Ovary (tissue), 7 donors: ENCODE measurements at regions not wholly inside any gene's neighbourhood (a gene's known extent, or its start where the extent isn't known, plus 50 kb on each side); places are given as distances from the start of the nearest gene placed in this dataset.

ENCODE experiments used
- DNase-seq, 5 donors: peaks; one replicate each; pipeline ENCODE4 v3.0.0-alpha.2; 2019 to 2020
- H3K27ac ChIP-seq, 2 donors: fragments of 200-600 bp; one replicate each; pipeline versions ENCODE4 v1.5.1 to v1.8.0; 2019 to 2022
- H3K27me3 ChIP-seq: fragments of 200-600 bp; one replicate; pipeline ENCODE4 v1.8.0; 2022
- H3K36me3 ChIP-seq: fragments of 200-600 bp; sonication (generic); one replicate; pipeline ENCODE4 v1.5.1; 2019
- H3K4me1 ChIP-seq: one replicate; pipeline ENCODE4 v1.8.1; 2013; ENCODE audit warnings: mild to moderate bottlenecking, moderate library complexity; ENCODE audit not compliant: insufficient read depth
- H3K4me3 ChIP-seq: fragments of 200-600 bp; sonication (generic); one replicate; pipeline ENCODE4 v1.5.1; 2017
- H3K9me3 ChIP-seq, 2 donors: fragments of 200-600 bp in 1 of 2; sonication (generic) in 1 of 2; one replicate each; pipeline versions ENCODE4 v1.5.1 to v1.8.1; 2013 to 2019; ENCODE audit warnings: mild to moderate bottlenecking in 1 of 2, moderate library complexity in 1 of 2
- CTCF ChIP-seq, 3 donors: fragments of 450-650 bp in 2 of 3; fragments of 200-600 bp in 1 of 3; IDR thresholded peaks; one replicate each; pipeline versions ENCODE4 v1.5.1 to v1.8.0; 2016 to 2022; ENCODE audit warnings: antibody characterized with exemption in 3 of 3, mild to moderate bottlenecking in 1 of 3
- EP300 ChIP-seq: sonication (generic); formaldehyde crosslinking; IDR thresholded peaks from one replicate; pipeline ENCODE4 v1.6.1; 2017; ENCODE audit warnings: antibody characterized with exemption
- POLR2A ChIP-seq: fragments of 450-650 bp; IDR thresholded peaks from one replicate; pipeline ENCODE4 v1.6.1; 2017; ENCODE audit warnings: antibody characterized with exemption, mild to moderate bottlenecking, moderate library complexity
- WGBS, 3 donors: extraction: QIAGEN DNeasy Blood & Tissue Kit in 1 of 3; methylation state at CpG; one replicate each; pipeline versions ENCODE4 v1.1.5 to v1.1.7; 2013 to 2017; 5-methylcytosine and 5-hydroxymethylcytosine counted together
- intact Hi-C, 4 donors: fragments of 100-400 bp; cut with DNase I; formaldehyde crosslinking; loops; one replicate each; pipeline versions ENCODE4 v1.11.0 to v1.15.1; 2022 to 2023
- donor health status: DM: no; HTN: no; CAD: no; lungs with moderate emphysema.
- donor health status: DM: no; HTN: no; CAD: no.
- donor health status: Bipolar disorder and iron deficiency.
- donor health status: DM: no; HTN: no; CAD: no.
- donor health status: DM: yes; HTN: yes; CAD: no.

DNA sequence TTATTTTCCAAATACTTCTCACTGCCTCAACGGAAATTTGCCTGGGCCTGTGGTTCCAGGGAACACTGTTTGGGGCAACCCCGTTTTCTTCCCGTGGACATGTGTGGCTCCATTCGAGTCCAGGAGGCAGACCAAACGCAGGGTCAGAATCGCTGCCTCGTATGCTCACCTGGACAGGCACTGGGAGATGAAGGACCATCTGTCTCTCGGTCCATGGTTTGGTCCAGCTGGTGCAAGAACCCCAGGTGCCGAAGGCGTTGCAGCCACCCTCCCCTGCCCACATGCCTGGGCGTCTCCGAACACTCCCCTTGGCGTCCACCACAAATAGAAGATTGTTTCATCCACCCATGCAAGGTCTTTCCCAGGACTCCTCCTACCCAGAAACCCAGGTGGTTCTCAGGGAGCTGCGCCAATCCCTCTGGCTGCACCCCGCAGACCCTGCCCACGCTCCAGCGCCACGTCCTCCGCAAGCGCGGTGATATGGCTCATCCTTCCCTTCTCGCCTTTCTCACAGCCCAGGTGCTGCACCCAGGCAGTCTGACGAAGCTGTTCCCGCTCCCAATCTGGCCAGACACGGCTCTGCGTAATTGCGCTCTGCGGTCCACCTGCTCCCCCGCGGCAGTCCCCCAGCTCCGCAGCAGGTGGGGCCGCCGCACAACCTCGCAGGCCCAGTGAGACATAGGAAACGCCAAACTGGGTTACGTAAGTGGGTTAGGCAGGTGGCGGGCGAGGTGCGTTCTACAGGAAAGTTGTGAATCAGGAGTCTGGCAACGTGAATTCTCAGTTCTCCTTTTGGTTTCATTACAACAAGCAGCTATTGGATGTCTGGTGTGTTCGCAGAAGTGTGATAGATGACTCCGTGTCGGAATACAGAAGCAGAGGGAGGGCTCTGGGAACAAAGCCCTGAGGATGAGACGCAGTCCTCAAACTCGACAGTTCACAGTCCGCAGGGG is 146.2 kb upstream of the ECI2 start:
- H3K36me3 ChIP-seq, result no peaks in the 10 kb centered on the region
- no peaks in the 10 kb centered on the region for H3K9me3 ChIP-seq
- DNase-seq, result peak in 3 of 5 donors; percentile 32 to 47 (median 44)
- H3K27me3 ChIP-seq, result no peaks in the 10 kb centered on the region
- H3K27ac ChIP-seq, result no peak overlapping the region
- H3K4me1 ChIP-seq, result peaks cover 4% of the 10 kb centered on the region
- peak in 1 of 3 donors; percentile 19 for TF ChIP-seq CTCF (IDR thresholded peaks at IDR 0.05)
- TF ChIP-seq POLR2A, result no peak
- intact Hi-C loops, result no loop called here
- WGBS, 3 donors, result 11 to 17% (median 12%) methylated on average over 46 of the region's 46 CpGs
- peak overlapping the region; percentile 20 for H3K4me3 ChIP-seq

GRCh38 chr6:4280707-4281106 is 145.3 kb upstream of the ECI2 start:
- H3K36me3 ChIP-seq, result no peaks in the 10 kb centered on the region
- DNase-seq, result no peak
- no peak overlapping the region for H3K27ac ChIP-seq
- H3K9me3 ChIP-seq, result no peaks in the 10 kb centered on the region
- WGBS, 3 donors, result 17 to 32% (median 19%) methylated on average over 1 of the region's 1 CpG
- peaks cover 4% of the 10 kb centered on the region for H3K4me1 ChIP-seq
- intact Hi-C loops, result no loop called here
- H3K4me3 ChIP-seq, result no peak overlapping the region
- TF ChIP-seq CTCF (IDR thresholded peaks at IDR 0.05) (no peak), POLR2A (no peak), EP300 (no peak)
- no peaks in the 10 kb centered on the region for H3K27me3 ChIP-seq

DNA sequence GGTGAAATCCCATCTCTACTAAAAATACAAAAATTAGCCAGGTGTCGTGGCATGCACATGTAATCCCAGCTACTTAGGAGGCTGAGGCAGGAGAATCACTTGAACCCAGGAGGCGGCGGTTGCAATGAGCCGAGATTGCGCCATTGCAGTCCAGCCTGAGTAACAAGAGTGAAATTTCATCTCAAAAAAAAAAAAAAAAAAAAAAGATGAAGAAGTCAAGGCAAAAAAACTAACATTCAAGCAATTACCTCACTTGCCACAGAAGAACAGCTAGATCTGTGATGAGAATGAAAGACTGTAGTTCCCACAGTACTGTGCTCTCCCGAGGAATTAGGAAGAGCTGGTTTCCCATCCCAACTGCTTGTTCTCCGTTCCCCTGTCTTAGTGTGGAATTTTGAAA is 144.7 kb upstream of the ECI2 start:
- no peak for DNase-seq
- WGBS, 3 donors, result 91 to 96% (median 93%) methylated on average over 7 of the region's 7 CpGs
- peaks cover 4% of the 10 kb centered on the region for H3K4me1 ChIP-seq
- H3K27me3 ChIP-seq, result no peaks in the 10 kb centered on the region
- H3K27ac ChIP-seq, result no peak overlapping the region
- H3K9me3 ChIP-seq, result no peaks in the 10 kb centered on the region
- no peak for TF ChIP-seq POLR2A
- no peak for TF ChIP-seq CTCF (IDR thresholded peaks at IDR 0.05)
- no peak for TF ChIP-seq EP300
- H3K4me3 ChIP-seq, result no peak overlapping the region
- no peaks in the 10 kb centered on the region for H3K36me3 ChIP-seq
- intact Hi-C loops, result no loop called here

DNA sequence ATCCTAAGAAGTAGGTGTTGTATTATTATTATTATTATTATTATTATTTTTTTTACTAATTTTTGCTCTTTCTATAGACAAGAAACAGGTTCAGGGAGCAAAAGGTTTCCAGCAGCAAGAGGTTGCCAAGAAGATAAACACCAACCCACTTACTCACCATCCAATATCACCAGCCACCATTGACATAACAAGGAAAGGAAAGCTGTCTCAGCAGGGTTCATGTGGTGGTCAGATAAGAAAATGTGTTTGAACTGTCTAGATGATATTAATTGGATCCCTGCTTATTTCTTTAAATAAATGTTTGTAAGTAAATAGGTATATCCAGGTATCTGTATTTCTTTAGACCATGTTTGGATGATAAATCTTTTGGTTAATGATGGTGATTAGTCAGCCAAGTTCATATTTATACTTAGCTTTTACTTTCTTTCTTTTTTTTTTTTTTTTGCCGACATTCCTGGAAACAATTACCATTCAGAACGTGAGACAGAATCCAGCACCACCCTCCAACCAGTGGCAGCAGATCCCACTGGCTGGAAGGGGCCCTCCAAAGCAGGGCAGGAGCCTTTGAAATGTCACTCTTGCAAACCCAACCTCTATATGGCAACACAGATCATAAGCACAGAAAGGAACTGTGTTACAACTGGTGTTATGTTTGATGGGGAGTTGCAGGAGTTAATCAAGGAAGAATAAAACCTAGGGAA is 139.2 kb upstream of the ECI2 start:
- TF ChIP-seq POLR2A (no peak), CTCF (IDR thresholded peaks at IDR 0.05) (no peak)
- Histone ChIP-seq H3K9me3 (no peaks in the 10 kb centered on the region), H3K27ac (no peak overlapping the region), H3K4me1 (no peaks in the 10 kb centered on the region), H3K36me3 (no peaks in the 10 kb centered on the region), H3K4me3 (no peak overlapping the region), H3K27me3 (no peaks in the 10 kb centered on the region)
- intact Hi-C loops, result no loop called here
- DNase-seq, result no peak
- 3 to 12% (median 10%) methylated on average over 2 of the region's 2 CpGs for WGBS, 3 donors
